Endothelial cell of umbilical vein (primary cell): ENCODE measurements at regions not wholly inside any gene's neighbourhood (a gene's known extent, or its start where the extent isn't known, plus 50 kb on each side); places are given as distances from the start of the nearest gene placed in this dataset.

Experiments used
- BruUV-seq: library from RNA; stranded (reverse); fragments of 400-500 nt; replicated peaks from 2 replicates; lab custom pipeline; 2021; lab: Mats Ljungman, UMichigan
- CTCF ChIA-PET: fragments of 300-600, 350-600 bp; sonication (Branson Sonifier 250); formaldehyde crosslinking; loops from one replicate; lab custom pipeline; 2021; ENCODE audit warnings: antibody characterized with exemption, inconsistent platforms; lab: Charles Lee
- POLR2A ChIA-PET: fragments of 300-600, 350-600 bp; sonication (Branson Sonifier 250); formaldehyde crosslinking; loops from one replicate; lab custom pipeline; 2021; ENCODE audit warnings: antibody characterized with exemption, inconsistent platforms; lab: Charles Lee
- DNase-seq: peaks from one replicate; pipeline ENCODE4 v3.0.0-alpha.2; 2011; ENCODE audit warnings: low read depth, low spot score
- FAIRE-seq: peaks from 2 replicates; lab custom pipeline; 2011; peaks lifted over from hg19 to GRCh38; lab: Jason Lieb, UNC
- H2AFZ ChIP-seq: 2 replicates; pipeline ENCODE4 v1.6.0; 2012; ENCODE audit warnings: low read depth, low read length, control low read depth, inconsistent platforms
- H3K27ac ChIP-seq: 2 replicates; pipeline ENCODE4 v1.5.1; 2011; ENCODE audit warnings: low read depth, mild to moderate bottlenecking, control low read depth, low read length, moderate library complexity; ENCODE audit not compliant: insufficient read depth
- H3K27me3 ChIP-seq, 2 experiments: 2 replicates each; pipeline versions ENCODE4 v1.6.0 to v1.6.1; 2011; ENCODE audit warnings: low read length in 2 of 2, mixed read lengths in 1 of 2; ENCODE audit not compliant: control insufficient read depth in 2 of 2, insufficient read depth in 2 of 2
- H3K36me3 ChIP-seq, 2 experiments: 2 replicates in 1 of 2; 3 replicates in 1 of 2; pipeline ENCODE4 v1.5.1; 2011; ENCODE audit warnings: low read length in 2 of 2, mild to moderate bottlenecking in 1 of 2, moderate library complexity in 1 of 2; ENCODE audit not compliant: control insufficient read depth in 2 of 2, insufficient read depth in 2 of 2; ENCODE audit errors: extremely low read depth in 1 of 2
- H3K4me1 ChIP-seq: 3 replicates; pipeline ENCODE4 v1.5.1; 2011; ENCODE audit warnings: mild to moderate bottlenecking, low read length; ENCODE audit not compliant: control insufficient read depth, insufficient read depth; ENCODE audit errors: extremely low read depth
- H3K4me2 ChIP-seq: 2 replicates; pipeline ENCODE4 v1.6.1; 2011; ENCODE audit warnings: low read length, control low read depth, mixed read lengths; ENCODE audit not compliant: insufficient read depth
- H3K4me3 ChIP-seq, 3 experiments: fragments of 200-600 bp in 1 of 3; sonication (generic), shearing (Covaris generic) in 1 of 3; replicated peaks in 1 of 3; 2 replicates each; pipeline ENCODE4 v1.5.1; 2011 to 2016; ENCODE audit warnings: control low read depth in 3 of 3, low read length in 3 of 3, mild to moderate bottlenecking in 2 of 3, inconsistent platforms in 1 of 3, low read depth in 1 of 3, moderate library complexity in 1 of 3; ENCODE audit not compliant: insufficient read depth in 1 of 3
- H3K79me2 ChIP-seq: 2 replicates; pipeline ENCODE4 v1.6.0; 2012; ENCODE audit warnings: low read length, inconsistent platforms; ENCODE audit not compliant: control insufficient read depth, insufficient read depth
- H3K9ac ChIP-seq: replicated peaks from 2 replicates; pipeline ENCODE3; 2011; ENCODE audit warnings: low read length, control low read depth; ENCODE audit not compliant: insufficient read depth; ENCODE audit errors: extremely low read depth
- H3K9me1 ChIP-seq: replicated peaks from 3 replicates; pipeline ENCODE4 v1.6.0; 2011; ENCODE audit warnings: mild to moderate bottlenecking, low read length; ENCODE audit not compliant: control insufficient read depth, insufficient read depth; ENCODE audit errors: extremely low read depth
- H3K9me3 ChIP-seq: replicated peaks from 2 replicates; pipeline ENCODE4 v1.5.1; 2012; ENCODE audit warnings: low read length, inconsistent platforms; ENCODE audit not compliant: control insufficient read depth, insufficient read depth
- H4K20me1 ChIP-seq: replicated peaks from 2 replicates; pipeline ENCODE3; 2011; ENCODE audit warnings: mild to moderate bottlenecking, low read length; ENCODE audit not compliant: control insufficient read depth, insufficient read depth; ENCODE audit errors: extremely low read depth
- EZH2 ChIP-seq: IDR thresholded peaks from 2 replicates; pipeline ENCODE4 v1.6.1; 2012; ENCODE audit warnings: borderline replicate concordance, low read depth, mild to moderate bottlenecking, moderate library complexity, low read length, inconsistent platforms; ENCODE audit not compliant: severe bottlenecking
- FOS ChIP-seq: IDR thresholded peaks from 2 replicates; pipeline ENCODE4 v1.6.1; 2011; ENCODE audit warnings: mild to moderate bottlenecking, low read length, moderate library complexity, borderline replicate concordance; ENCODE audit not compliant: insufficient read depth
- GATA2 ChIP-seq: IDR thresholded peaks from 2 replicates; pipeline ENCODE4 v1.7.0; 2011; ENCODE audit warnings: low read depth, mild to moderate bottlenecking, moderate library complexity, mixed read lengths, low read length; ENCODE audit not compliant: insufficient read length, insufficient read depth
- JUN ChIP-seq: IDR thresholded peaks from 2 replicates; pipeline ENCODE4 v1.6.1; 2011; ENCODE audit warnings: borderline replicate concordance, low read depth; ENCODE audit not compliant: insufficient read length, insufficient read depth
- MYC ChIP-seq: IDR thresholded peaks from one replicate; pipeline ENCODE4 v1.6.1; 2011; ENCODE audit warnings: mild to moderate bottlenecking, low read depth, low read length
- POLR2AphosphoS5 ChIP-seq: IDR thresholded peaks from 2 replicates; pipeline ENCODE4 v1.6.1; 2012; ENCODE audit warnings: low read depth, mild to moderate bottlenecking, control low read depth, low read length, moderate library complexity; ENCODE audit not compliant: insufficient read depth
- dilution Hi-C: fragments of 300-500 bp; cut with MboI; formaldehyde crosslinking; loops from one replicate; pipeline ENCODE4 v1.15.0; 2019; ENCODE audit warnings: low sequenced_read_pairs; ENCODE audit not compliant: extremely low pct_ligation_motif_present
- intact Hi-C: fragments of 100-400 bp; cut with micrococcal nuclease; formaldehyde crosslinking; loops from one replicate; pipeline ENCODE4 v1.10.0; 2022
- TF ChIP-seq, protein P1 (sequence below): IDR thresholded peaks from 2 replicates; pipeline ENCODE4 v1.6.1; 2011; ENCODE audit not compliant: insufficient read depth, insufficient read length
- TF ChIP-seq, protein P2 (sequence below), 2 donors: IDR thresholded peaks; 1 replicate in 1 of 2; 2 replicates in 1 of 2; pipeline ENCODE4 v1.5.1; 2011; ENCODE audit warnings: low read length in 2 of 2, mild to moderate bottlenecking in 2 of 2, moderate library complexity in 2 of 2, control low read depth in 1 of 2, inconsistent platforms in 1 of 2, low read depth in 1 of 2; ENCODE audit not compliant: insufficient read depth in 1 of 2; ENCODE audit errors: extremely low read depth in 1 of 2

DNA sequence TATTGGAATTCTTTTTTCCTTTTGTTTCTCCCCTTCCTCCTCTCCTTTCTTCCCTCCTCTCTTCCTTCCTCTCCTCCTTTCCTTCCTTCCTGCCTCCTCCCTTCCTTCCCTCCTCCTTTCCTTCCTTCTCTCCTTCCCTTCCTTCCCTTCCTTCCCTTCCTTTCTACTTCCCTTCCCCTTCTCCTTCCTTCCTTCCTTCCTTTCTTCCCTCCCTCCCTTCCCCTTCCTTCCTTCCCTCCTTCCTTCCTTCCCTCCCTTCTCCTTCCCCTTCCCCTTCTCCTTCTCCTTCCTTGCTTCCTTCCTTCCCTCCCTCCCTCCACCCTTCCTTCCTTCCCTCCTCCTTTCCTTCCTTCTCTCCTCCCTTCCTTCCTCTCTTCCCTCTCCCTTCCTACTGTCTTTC lies 431.0 kb upstream of the MEIS1 start:
- no peaks in the 10 kb centered on the region for H3K9me1 ChIP-seq
- DNase-seq, result no peak
- no peak overlapping the region for H3K4me3 ChIP-seq
- no peak overlapping the region for H2AFZ ChIP-seq
- FAIRE-seq, result no peak
- intact Hi-C loops, result no loop called here
- CTCF ChIA-PET, result no interaction called here
- no peaks in the 10 kb centered on the region for H4K20me1 ChIP-seq
- H3K4me1 ChIP-seq, result no peaks in the 10 kb centered on the region
- TF ChIP-seq, protein P1, sequence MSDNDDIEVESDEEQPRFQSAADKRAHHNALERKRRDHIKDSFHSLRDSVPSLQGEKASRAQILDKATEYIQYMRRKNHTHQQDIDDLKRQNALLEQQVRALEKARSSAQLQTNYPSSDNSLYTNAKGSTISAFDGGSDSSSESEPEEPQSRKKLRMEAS, result no peak
- TF ChIP-seq JUN (no peak), MYC (no peak)
- no TSS peak for BruUV-seq
- H3K9ac ChIP-seq, result no peak overlapping the region
- H3K4me2 ChIP-seq, result no peak overlapping the region
- no peaks in the 10 kb centered on the region for H3K27me3 ChIP-seq
- dilution Hi-C loops, result no loop called here
- no peaks in the 10 kb centered on the region for H3K79me2 ChIP-seq
- no peaks in the 10 kb centered on the region for H3K9me3 ChIP-seq
- no peaks in the 10 kb centered on the region for H3K36me3 ChIP-seq
- H3K27ac ChIP-seq, result no peak overlapping the region
- POLR2A ChIA-PET, result no interaction called here

DNA sequence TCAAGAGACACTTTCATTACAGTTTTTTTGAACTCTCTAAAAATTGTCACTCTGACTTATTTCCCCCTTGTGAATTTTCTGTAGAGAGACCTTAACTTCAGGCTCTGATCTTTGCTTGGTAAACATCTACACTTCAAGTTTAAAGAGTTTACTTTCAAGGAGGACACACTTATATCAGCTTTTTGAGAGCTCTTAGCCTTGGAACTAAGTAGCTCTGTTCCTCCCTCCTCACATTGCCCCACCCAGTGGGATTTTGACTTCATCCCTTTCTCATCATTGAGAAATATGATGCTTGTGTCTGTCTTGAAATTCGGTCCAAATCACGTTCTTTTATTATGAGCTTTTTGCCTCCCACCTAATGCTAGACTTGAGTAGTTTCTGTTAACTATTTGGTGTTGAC lies 433.4 kb upstream of the MEIS1 start:
- Histone ChIP-seq H3K27ac (no peak overlapping the region), H3K9ac (no peak overlapping the region), H3K36me3 (no peaks in the 10 kb centered on the region), H3K9me3 (no peaks in the 10 kb centered on the region), H3K27me3 (no peaks in the 10 kb centered on the region), H3K4me2 (no peak overlapping the region), H3K79me2 (no peaks in the 10 kb centered on the region), H3K9me1 (no peaks in the 10 kb centered on the region), H3K4me1 (no peaks in the 10 kb centered on the region), H3K4me3 (no peak overlapping the region), H4K20me1 (no peaks in the 10 kb centered on the region), H2AFZ (no peak overlapping the region)
- DNase-seq (no peak), FAIRE-seq (no peak)
- BruUV-seq, result no TSS peak
- ChIA-PET POLR2A (no interaction called here), CTCF (no interaction called here)
- dilution Hi-C loops, result no loop called here
- intact Hi-C loops, result no loop called here
- TF ChIP-seq GATA2, result no peak
- no peak for TF ChIP-seq POLR2AphosphoS5
- TF ChIP-seq FOS, result no peak
- TF ChIP-seq, protein P1, result no peak
- no peak for TF ChIP-seq EZH2
- no peak for TF ChIP-seq JUN
- TF ChIP-seq, protein P2, sequence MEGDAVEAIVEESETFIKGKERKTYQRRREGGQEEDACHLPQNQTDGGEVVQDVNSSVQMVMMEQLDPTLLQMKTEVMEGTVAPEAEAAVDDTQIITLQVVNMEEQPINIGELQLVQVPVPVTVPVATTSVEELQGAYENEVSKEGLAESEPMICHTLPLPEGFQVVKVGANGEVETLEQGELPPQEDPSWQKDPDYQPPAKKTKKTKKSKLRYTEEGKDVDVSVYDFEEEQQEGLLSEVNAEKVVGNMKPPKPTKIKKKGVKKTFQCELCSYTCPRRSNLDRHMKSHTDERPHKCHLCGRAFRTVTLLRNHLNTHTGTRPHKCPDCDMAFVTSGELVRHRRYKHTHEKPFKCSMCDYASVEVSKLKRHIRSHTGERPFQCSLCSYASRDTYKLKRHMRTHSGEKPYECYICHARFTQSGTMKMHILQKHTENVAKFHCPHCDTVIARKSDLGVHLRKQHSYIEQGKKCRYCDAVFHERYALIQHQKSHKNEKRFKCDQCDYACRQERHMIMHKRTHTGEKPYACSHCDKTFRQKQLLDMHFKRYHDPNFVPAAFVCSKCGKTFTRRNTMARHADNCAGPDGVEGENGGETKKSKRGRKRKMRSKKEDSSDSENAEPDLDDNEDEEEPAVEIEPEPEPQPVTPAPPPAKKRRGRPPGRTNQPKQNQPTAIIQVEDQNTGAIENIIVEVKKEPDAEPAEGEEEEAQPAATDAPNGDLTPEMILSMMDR (IDR thresholded peaks at IDR 0.05; ENCODE audit: extremely low read depth in 1 of 2, insufficient read depth in 1 of 2, low read depth in 1 of 2, low read length in 2 of 2), result no peak
